ENCODE measurements at regions not wholly inside any gene's neighbourhood (a gene's known extent, or its start where the extent isn't known, plus 50 kb on each side); places are given as distances from the start of the nearest gene placed in this dataset.

GRCh38 chr18:23380001-23380550, 73.0 kb upstream of the RIOK3 start:
- ChIA-PET CTCF (ENCODE audit: unreplicated experiment) (no interaction called here), POLR2A (no interaction called here)
- no peaks in the 10 kb centered on the region for H3K9me3 ChIP-seq (ENCODE audit: low read length)
- no peaks in the 10 kb centered on the region for H3K79me2 ChIP-seq (ENCODE audit: insufficient read depth, low read depth, low read length)
- no peak for TF ChIP-seq EZH2phosphoT487 (IDR thresholded peaks at IDR 0.05; ENCODE audit: borderline replicate concordance, low read depth, low read length)
- no peak for TF ChIP-seq CTCF (conservative IDR thresholded peaks at IDR 0.05; ENCODE audit: low read length)
- H3K27ac ChIP-seq (ENCODE audit: low read depth, low read length, poor library complexity, severe bottlenecking): no peak overlapping the region
- H3K4me1 ChIP-seq (ENCODE audit: insufficient read depth, low read length, poor library complexity, severe bottlenecking): peaks cover 12% of the 10 kb centered on the region
- peaks cover 10% of the 10 kb centered on the region for H3K36me3 ChIP-seq (ENCODE audit: insufficient read depth, low read length)
- H3K4me3 ChIP-seq (ENCODE audit: low read depth, low read length, poor library complexity, severe bottlenecking): no peak overlapping the region
- no peak overlapping the region for H2AFZ ChIP-seq (ENCODE audit: low read length)
- no peak for DNase-seq (ENCODE audit: low spot score)
- H3K9me2 ChIP-seq (ENCODE audit: insufficient read depth, low read length): no peaks in the 10 kb centered on the region
- H4K20me1 ChIP-seq (ENCODE audit: insufficient read depth, low read length): no peaks in the 10 kb centered on the region
- no peak overlapping the region for H3K4me2 ChIP-seq (ENCODE audit: low read length)
- BruUV-seq (replicated peaks): no TSS peak
- intact Hi-C loops (cut with micrococcal nuclease; ENCODE audit: unreplicated experiment): no loop called here

GRCh38 chr18:23380817-23381216, 72.3 kb upstream of the RIOK3 start:
- Histone ChIP-seq H3K36me3 (ENCODE audit: insufficient read depth, low read length) (peaks cover 10% of the 10 kb centered on the region), H3K9me2 (ENCODE audit: insufficient read depth, low read length) (no peaks in the 10 kb centered on the region), H3K79me2 (ENCODE audit: insufficient read depth, low read depth, low read length) (no peaks in the 10 kb centered on the region), H3K4me3 (ENCODE audit: low read depth, low read length, poor library complexity, severe bottlenecking) (no peak overlapping the region), H3K4me2 (ENCODE audit: low read length) (no peak overlapping the region), H4K20me1 (ENCODE audit: insufficient read depth, low read length) (no peaks in the 10 kb centered on the region), H2AFZ (ENCODE audit: low read length) (no peak overlapping the region), H3K27ac (ENCODE audit: low read depth, low read length, poor library complexity, severe bottlenecking) (no peak overlapping the region), H3K9me3 (ENCODE audit: low read length) (no peaks in the 10 kb centered on the region), H3K4me1 (ENCODE audit: insufficient read depth, low read length, poor library complexity, severe bottlenecking) (peaks cover 18% of the 10 kb centered on the region)
- TF ChIP-seq CTCF (conservative IDR thresholded peaks at IDR 0.05; ENCODE audit: low read length) (no peak), EZH2phosphoT487 (IDR thresholded peaks at IDR 0.05; ENCODE audit: borderline replicate concordance, low read depth, low read length) (no peak)
- DNase-seq (ENCODE audit: low spot score): no peak
- no TSS peak for BruUV-seq (replicated peaks)
- intact Hi-C loops (cut with micrococcal nuclease; ENCODE audit: unreplicated experiment): no loop called here
- ChIA-PET CTCF (ENCODE audit: unreplicated experiment) (no interaction called here), POLR2A (no interaction called here)

GRCh38 chr18:23383494-23383893, 69.6 kb upstream of the RIOK3 start:
- no TSS peak for BruUV-seq (replicated peaks)
- Histone ChIP-seq H3K79me2 (ENCODE audit: insufficient read depth, low read depth, low read length) (no peaks in the 10 kb centered on the region), H3K9me2 (ENCODE audit: insufficient read depth, low read length) (no peaks in the 10 kb centered on the region), H3K4me2 (ENCODE audit: low read length) (no peak overlapping the region), H2AFZ (ENCODE audit: low read length) (no peak overlapping the region), H3K9me3 (ENCODE audit: low read length) (no peaks in the 10 kb centered on the region), H3K4me3 (ENCODE audit: low read depth, low read length, poor library complexity, severe bottlenecking) (no peak overlapping the region), H3K4me1 (ENCODE audit: insufficient read depth, low read length, poor library complexity, severe bottlenecking) (peaks cover 18% of the 10 kb centered on the region), H3K27ac (ENCODE audit: low read depth, low read length, poor library complexity, severe bottlenecking) (no peak overlapping the region), H4K20me1 (ENCODE audit: insufficient read depth, low read length) (no peaks in the 10 kb centered on the region), H3K36me3 (ENCODE audit: insufficient read depth, low read length) (peaks cover 7% of the 10 kb centered on the region; the same call in 1 of the 2 replicates)
- intact Hi-C loops (cut with micrococcal nuclease; ENCODE audit: unreplicated experiment): no loop called here
- TF ChIP-seq CTCF (conservative IDR thresholded peaks at IDR 0.05; ENCODE audit: low read length) (no peak), EZH2phosphoT487 (IDR thresholded peaks at IDR 0.05; ENCODE audit: borderline replicate concordance, low read depth, low read length) (no peak)
- ChIA-PET CTCF (ENCODE audit: unreplicated experiment) (interaction anchor here (0.5 kb wide), 1 partner anchor 28 kb away, joined by 3 read pairs; no protein-coding TSS in a partner anchor), POLR2A (interaction anchor here (0.7 kb wide), 1 partner anchor 50 kb away, joined by 3 read pairs; no protein-coding TSS in a partner anchor)
- DNase-seq (ENCODE audit: low spot score): no peak
